ENCODE measurements at regions not wholly inside any gene's neighbourhood (a gene's known extent, or its start where the extent isn't known, plus 50 kb on each side); places are given as distances from the start of the nearest gene placed in this dataset.
"Not testable (repeated sequence)": the region's sequence is repeated elsewhere in the genome, so short reads cannot be mapped to it uniquely, and the experiment has no call there.

DNA sequence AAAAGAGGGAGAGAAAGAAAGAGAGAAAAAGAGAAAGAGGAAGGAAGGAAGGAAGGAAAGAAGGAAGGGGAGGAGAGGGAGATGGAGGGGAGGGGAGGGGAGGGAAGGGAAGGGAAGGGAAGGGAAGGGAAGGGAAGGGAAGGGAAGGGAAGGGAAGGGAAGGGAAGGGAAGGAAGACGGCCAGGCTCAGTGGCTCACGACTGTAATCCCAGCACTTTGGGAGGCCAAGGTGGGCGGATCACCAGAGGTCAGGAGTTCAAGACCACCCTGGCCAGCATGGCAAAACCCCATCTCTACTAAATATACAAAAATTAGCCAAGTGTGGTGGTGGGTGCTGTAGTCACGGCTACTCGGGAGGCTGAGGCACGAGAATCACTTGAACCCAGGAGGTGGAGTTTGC lies 64.8 kb downstream of the RPS15A start:
- not testable (repeated sequence) for H3K27me3 Mint-ChIP-seq; ATAC-seq; DNase-seq; H3K4me3 Mint-ChIP-seq; H3K9me3 Mint-ChIP-seq; H3K4me1 Mint-ChIP-seq; H3K27ac Mint-ChIP-seq; H3K36me3 Mint-ChIP-seq (ENCODE audit: low read depth)

DNA sequence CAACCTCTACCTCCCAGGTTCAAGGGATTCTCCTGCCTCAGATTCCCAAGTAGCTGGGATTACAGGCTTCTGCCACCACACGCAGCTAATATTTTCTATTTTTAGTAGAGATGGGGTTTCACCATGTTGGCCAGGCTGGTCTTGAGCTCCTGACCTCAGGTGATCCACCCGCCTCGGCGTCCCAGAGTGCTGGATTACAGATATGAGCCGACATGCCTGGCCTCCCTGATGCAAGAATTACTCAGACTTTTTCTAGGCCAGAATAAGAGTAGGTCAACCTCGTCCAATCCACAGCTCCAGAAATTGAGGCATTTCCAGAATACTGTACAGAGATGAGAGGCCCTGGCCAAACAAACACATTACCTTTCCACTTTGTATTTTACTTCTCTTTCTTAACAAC lies 70.2 kb downstream of the RPS15A start:
- H3K4me1 Mint-ChIP-seq; H3K27me3 Mint-ChIP-seq; H3K36me3 Mint-ChIP-seq (ENCODE audit: low read depth); H3K4me3 Mint-ChIP-seq; H3K9me3 Mint-ChIP-seq; ATAC-seq; H3K27ac Mint-ChIP-seq; DNase-seq: not testable (repeated sequence)

DNA sequence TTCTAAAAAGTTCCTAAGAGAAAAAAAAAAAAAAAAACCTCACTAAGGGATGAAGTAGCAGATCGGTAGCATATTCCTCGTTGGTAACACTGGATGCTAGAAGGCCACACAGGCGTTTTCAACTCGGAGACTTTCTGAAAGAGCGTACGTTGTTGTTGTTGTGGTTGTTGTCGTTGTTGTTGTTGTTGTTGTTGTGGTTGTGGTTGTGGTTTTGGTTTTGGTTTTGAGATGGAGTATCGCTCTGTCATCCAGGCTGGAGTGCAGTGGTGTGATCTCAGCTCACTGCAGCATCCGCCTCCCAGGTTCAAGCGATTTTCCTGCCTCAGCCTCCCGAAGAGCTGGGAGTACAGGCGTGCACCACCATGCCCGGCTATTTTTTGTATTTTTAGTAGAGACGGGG lies 77.6 kb downstream of the RPS15A start:
- H3K4me1 Mint-ChIP-seq; DNase-seq; H3K36me3 Mint-ChIP-seq (ENCODE audit: low read depth); H3K4me3 Mint-ChIP-seq; H3K27me3 Mint-ChIP-seq; H3K27ac Mint-ChIP-seq; H3K9me3 Mint-ChIP-seq; ATAC-seq: not testable (repeated sequence)

DNA sequence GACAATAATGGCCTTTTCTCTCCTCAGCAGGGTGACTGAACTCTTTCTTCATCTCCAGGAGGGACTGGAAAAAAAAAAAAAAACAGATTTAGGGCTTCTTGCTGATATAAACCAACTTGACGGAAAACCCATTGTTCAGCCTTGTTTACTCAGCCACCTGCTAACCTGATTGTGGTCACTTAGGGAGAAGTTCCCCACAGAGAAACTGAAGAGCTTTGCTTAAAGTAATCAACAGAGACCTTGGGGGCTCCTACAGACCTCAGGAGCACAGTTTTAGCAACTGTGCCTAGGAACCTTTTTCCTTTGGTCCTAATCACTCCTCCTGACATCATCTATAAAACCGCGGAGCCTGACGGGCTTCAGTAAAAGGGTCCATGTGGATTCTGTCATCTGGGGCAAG lies 79.5 kb downstream of the RPS15A start:
- not testable (repeated sequence) for ATAC-seq; DNase-seq; H3K27me3 Mint-ChIP-seq; H3K36me3 Mint-ChIP-seq (ENCODE audit: low read depth); H3K27ac Mint-ChIP-seq; H3K4me1 Mint-ChIP-seq; H3K4me3 Mint-ChIP-seq; H3K9me3 Mint-ChIP-seq

DNA sequence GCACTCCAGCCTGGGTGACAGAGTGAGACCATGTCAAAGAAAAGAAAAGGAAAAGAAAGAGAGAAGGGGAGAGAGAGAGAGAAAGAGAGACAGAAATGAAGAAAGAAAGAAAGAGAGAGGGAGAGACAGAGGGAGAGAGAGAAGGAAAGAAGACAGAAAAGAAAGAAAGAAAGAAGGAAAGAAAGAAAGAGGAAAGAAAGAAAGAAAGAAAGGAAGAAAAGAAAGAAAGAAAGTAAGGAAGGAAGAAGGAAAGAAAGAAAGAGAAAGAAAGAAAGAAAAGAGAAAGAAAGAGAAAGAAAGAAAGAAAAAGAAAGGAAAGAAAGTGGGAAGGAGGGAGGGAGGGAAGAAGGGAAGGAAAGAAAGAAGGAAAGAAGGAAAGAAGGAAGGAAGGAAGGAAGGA lies 88.9 kb downstream of the RPS15A start:
- H3K4me3 Mint-ChIP-seq; H3K9me3 Mint-ChIP-seq; ATAC-seq; H3K27ac Mint-ChIP-seq; DNase-seq; H3K36me3 Mint-ChIP-seq (ENCODE audit: low read depth); H3K4me1 Mint-ChIP-seq; H3K27me3 Mint-ChIP-seq: not testable (repeated sequence)

DNA sequence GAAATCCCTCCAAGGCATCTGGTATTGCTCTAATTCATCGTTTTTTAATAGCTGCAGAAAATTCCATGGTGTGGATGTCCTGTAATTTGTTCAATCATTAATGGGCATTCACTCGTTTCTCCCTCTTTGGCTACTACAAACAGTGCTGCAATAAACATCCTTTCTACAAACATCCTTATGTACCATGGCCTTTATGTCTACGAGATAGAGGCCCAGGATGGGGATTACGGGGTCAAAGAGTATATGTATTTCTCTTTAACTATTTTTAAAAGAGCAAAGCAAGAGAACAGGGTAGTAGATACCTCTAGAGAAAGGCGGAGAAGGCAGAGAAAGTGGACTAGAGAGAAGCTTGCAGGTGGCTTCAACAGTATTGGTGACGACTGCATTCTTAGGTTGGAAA lies 94.1 kb downstream of the RPS15A start:
- not testable (repeated sequence) for ATAC-seq; H3K4me1 Mint-ChIP-seq; H3K9me3 Mint-ChIP-seq; H3K36me3 Mint-ChIP-seq (ENCODE audit: low read depth); H3K27ac Mint-ChIP-seq; H3K27me3 Mint-ChIP-seq; H3K4me3 Mint-ChIP-seq; DNase-seq

DNA sequence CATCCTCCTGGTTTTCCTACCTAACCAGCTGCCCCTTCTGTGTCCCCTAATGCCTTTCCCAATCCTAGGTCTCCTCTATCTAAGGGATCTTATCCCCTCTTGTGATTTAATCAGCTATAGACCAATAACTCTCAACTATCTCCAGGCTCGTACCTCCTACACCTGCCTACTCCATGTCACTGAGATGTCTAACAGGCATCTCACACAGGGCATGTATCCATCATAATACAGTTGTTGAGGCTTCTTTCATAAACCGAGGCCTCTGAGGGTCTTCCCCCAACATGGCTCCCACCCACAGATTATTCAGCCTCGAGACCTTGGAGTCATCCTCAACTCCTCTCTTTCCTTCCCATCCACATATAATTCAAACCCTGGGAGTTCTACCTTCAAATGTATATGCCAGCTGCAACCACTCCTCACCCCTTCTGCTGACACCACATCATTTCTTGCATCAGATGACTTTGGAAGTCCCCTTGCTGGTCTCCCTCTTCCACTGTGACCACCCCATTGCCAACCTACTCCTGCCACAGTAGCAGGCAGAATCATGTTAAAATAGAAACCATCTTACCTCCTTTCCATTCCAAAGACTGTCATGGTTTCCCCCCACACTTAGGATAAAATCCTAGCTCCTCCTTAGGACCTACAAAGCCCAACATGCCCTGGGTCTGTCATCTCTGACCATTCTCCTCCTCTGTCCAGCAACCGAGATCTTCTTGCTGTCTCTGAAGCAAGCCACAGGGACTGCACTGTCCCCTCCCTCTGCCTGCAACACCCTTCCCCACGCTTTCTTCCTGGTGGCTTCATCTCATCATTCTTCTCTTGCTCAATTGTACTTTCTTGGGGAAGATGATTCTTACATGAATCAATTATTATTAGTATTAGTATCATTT lies 103.8 kb downstream of the RPS15A start:
- DNase-seq (peak; percentile 1), ATAC-seq (peak; percentile 43)
- not testable (repeated sequence) for H3K9me3 Mint-ChIP-seq; H3K27me3 Mint-ChIP-seq; H3K4me1 Mint-ChIP-seq; H3K27ac Mint-ChIP-seq; H3K36me3 Mint-ChIP-seq (ENCODE audit: low read depth); H3K4me3 Mint-ChIP-seq

DNA sequence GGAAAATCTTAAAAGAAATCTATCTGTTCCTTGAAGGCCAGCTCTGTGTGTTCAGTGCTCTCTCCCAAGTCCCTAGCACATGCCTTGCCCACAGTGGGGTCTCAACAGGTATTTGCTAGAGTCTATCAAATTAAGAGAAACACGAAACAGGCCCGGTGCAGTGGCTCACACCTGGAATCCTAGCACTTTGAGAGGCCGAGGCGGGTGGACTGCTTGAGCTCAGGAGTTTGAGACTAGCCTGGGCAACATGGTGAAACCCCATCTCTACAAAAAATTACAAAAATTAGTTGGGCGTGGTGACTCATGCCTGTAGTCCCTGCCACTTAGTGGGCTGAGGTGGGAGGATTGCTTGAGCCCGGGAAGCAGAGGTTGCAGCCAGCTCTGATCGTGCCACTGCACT lies 83.9 kb upstream of the NOMO2 start:
- ATAC-seq; H3K9me3 Mint-ChIP-seq; H3K4me1 Mint-ChIP-seq; H3K36me3 Mint-ChIP-seq (ENCODE audit: low read depth); DNase-seq; H3K27me3 Mint-ChIP-seq; H3K27ac Mint-ChIP-seq; H3K4me3 Mint-ChIP-seq: not testable (repeated sequence)

DNA sequence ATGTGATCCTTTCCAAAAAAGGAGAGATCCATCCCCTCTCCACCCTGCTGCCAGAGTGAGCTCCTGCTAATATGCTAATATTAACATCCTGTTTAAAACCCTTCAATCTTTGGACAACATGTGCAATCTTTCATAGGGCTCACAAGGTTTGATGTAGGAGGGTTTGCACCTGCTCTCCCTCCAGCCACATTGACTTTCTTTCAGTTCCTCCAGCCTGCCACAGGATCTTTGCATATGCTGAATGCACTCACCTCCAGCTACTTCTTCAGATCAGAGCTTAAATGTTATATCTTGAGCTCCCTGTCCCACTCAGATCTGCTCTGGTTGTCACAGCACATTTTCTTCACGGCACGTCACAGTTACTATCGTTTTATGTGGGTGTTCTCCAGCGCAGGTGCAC lies 75.0 kb upstream of the NOMO2 start:
- not testable (repeated sequence) for H3K4me3 Mint-ChIP-seq; H3K27ac Mint-ChIP-seq; ATAC-seq; H3K36me3 Mint-ChIP-seq (ENCODE audit: low read depth); H3K27me3 Mint-ChIP-seq; H3K4me1 Mint-ChIP-seq; DNase-seq; H3K9me3 Mint-ChIP-seq

DNA sequence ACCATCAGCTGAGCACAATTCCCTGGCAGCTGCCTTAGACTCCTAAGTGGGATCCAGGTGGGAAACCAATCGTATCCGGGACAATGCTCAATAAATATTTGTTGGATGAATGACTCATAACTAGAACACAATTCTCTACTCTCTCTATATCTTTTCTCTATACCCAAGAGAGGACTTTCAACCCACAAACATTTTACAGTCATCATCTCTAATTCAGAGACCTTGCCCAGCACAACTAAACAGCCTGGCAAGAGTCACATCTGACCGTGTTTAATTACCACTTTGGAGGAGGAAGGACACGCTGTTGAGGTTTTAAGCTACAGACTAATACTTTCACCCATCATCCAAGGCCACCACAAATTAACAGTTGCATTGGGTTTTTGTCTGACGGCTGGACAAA lies 74.3 kb upstream of the NOMO2 start:
- H3K27ac Mint-ChIP-seq; ATAC-seq; H3K4me3 Mint-ChIP-seq; H3K27me3 Mint-ChIP-seq; H3K36me3 Mint-ChIP-seq (ENCODE audit: low read depth); DNase-seq; H3K4me1 Mint-ChIP-seq; H3K9me3 Mint-ChIP-seq: not testable (repeated sequence)

DNA sequence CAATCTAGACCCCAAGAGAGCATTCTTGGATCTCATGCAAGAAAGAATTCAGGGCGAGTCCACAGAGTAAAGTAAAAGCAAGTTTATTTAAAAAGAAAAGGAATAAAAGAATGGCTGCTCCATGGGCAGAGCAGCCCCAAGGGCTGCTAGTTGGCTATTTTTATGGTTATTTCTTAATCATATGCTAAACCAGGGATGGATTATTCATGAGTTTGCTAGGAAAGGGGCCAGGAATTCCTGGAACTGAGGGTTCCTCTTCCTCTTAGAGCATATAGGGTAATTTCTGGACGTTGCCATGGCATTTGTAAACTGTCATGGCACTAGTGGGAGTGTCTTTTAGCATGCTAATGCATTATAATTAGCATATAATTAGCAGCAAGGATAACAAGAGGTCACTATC lies 73.1 kb upstream of the NOMO2 start:
- not testable (repeated sequence) for ATAC-seq; H3K27me3 Mint-ChIP-seq; H3K27ac Mint-ChIP-seq; H3K4me3 Mint-ChIP-seq; H3K36me3 Mint-ChIP-seq (ENCODE audit: low read depth); H3K4me1 Mint-ChIP-seq; H3K9me3 Mint-ChIP-seq; DNase-seq

DNA sequence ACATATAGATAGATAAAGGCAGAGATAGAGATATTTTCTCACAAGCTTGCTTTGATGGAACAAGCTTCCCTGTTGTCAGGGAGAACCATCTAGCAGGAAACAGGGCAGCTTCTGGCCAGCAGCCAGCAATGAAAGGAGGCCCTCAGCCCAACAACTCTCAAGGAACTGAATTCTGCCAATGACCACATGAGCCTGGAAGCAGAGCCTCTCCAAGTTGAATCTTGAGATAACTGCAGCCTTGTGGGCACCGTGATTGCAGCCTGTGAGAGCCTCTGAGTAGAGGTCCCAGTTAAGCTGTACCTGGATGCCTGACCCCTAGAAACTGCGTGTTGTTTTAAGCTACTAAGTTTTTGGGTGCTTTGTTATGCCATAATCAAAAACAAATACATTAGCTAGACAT lies 69.8 kb upstream of the NOMO2 start:
- H3K4me3 Mint-ChIP-seq; H3K4me1 Mint-ChIP-seq; H3K9me3 Mint-ChIP-seq; DNase-seq; H3K27ac Mint-ChIP-seq; ATAC-seq; H3K27me3 Mint-ChIP-seq; H3K36me3 Mint-ChIP-seq (ENCODE audit: low read depth): not testable (repeated sequence)

DNA sequence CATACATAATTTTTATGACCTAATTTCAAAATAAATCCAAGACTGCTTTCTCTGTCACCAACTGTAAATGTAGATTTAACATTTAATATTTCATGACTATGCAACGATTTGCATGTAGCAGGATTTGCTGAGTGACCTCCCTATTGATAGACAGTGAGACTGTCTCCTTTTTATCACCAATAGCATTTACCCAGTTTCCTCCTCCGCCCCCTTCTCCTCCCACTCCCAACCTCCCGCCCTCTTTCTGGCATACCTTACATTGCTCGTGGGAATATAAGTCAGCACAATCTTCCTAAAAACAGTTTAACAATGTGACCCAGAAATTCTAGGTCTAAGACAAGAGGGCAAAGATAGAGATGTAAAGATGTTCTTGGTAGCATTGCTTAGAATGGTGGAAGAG lies 55.1 kb upstream of the NOMO2 start:
- not testable (repeated sequence) for ATAC-seq; H3K4me1 Mint-ChIP-seq; H3K27me3 Mint-ChIP-seq; H3K27ac Mint-ChIP-seq; H3K36me3 Mint-ChIP-seq (ENCODE audit: low read depth); DNase-seq; H3K9me3 Mint-ChIP-seq; H3K4me3 Mint-ChIP-seq

DNA sequence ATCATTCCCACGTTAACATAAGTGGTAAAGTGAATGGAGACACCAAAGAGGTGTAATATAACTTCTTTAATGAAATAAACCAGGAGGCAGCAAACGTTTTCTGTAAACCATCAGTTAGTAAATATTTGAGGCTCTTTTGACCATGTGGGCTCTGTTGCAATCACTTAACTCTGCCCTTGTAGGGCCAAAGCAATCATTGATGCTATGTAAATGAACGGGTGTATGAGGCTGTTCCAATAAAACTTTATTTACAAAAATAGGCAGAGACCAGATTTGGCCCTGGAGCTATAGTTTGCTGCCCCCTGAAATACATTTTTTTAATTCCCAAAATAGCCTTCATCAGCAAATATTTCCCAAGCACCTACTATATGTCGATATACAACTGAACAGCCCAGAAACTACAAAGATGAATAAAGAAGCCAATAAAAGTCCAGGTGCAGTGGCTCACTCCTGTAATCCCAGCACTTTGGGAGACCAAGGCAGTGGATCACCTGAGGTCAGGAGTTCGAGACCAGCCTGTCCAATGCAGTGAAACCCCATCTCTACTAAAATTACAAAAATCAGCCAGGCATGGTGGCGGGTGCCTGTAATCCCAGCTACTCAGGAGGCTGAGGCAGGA lies 54.3 kb upstream of the NOMO2 start:
- DNase-seq; H3K4me1 Mint-ChIP-seq; H3K4me3 Mint-ChIP-seq; H3K27ac Mint-ChIP-seq; H3K36me3 Mint-ChIP-seq (ENCODE audit: low read depth); H3K9me3 Mint-ChIP-seq; H3K27me3 Mint-ChIP-seq; ATAC-seq: not testable (repeated sequence)
